ENCODE measurements at regions not wholly inside any gene's neighbourhood (a gene's known extent, or its start where the extent isn't known, plus 50 kb on each side); places are given as distances from the start of the nearest gene placed in this dataset.

GRCh38 chr3:41120460-41120859, 78.8 kb upstream of the CTNNB1 start:
- in situ Hi-C loops (cut with MboI; ENCODE audit: low sequenced_read_pairs), result no loop called here

GRCh38 chr3:41125258-41125657, 74.0 kb upstream of the CTNNB1 start:
- in situ Hi-C loops (cut with MboI; ENCODE audit: low sequenced_read_pairs), result no loop called here

GRCh38 chr3:41126472-41126871, 72.8 kb upstream of the CTNNB1 start:
- in situ Hi-C loops (cut with MboI; ENCODE audit: low sequenced_read_pairs), result no loop called here

- in situ Hi-C loops (cut with MboI; ENCODE audit: low sequenced_read_pairs), result no loop called here
Observed at GRCh38 chr3:41126961-41127360, 72.3 kb upstream of the CTNNB1 start.

- in situ Hi-C loops (cut with MboI; ENCODE audit: low sequenced_read_pairs), result no loop called here
Observed at GRCh38 chr3:41127414-41127813, 71.9 kb upstream of the CTNNB1 start.

- in situ Hi-C loops (cut with MboI; ENCODE audit: low sequenced_read_pairs), result no loop called here
Observed at GRCh38 chr3:41129731-41130130, 69.6 kb upstream of the CTNNB1 start.

GRCh38 chr3:41131224-41131623, 68.1 kb upstream of the CTNNB1 start:
- in situ Hi-C loops (cut with MboI; ENCODE audit: low sequenced_read_pairs), result no loop called here

- in situ Hi-C loops (cut with MboI; ENCODE audit: low sequenced_read_pairs), result no loop called here
Observed at GRCh38 chr3:41137686-41138111, 61.6 kb upstream of the CTNNB1 start.

- in situ Hi-C loops (cut with MboI; ENCODE audit: low sequenced_read_pairs), result no loop called here
Observed at GRCh38 chr3:41138146-41138545, 61.2 kb upstream of the CTNNB1 start.

- in situ Hi-C loops (cut with MboI; ENCODE audit: low sequenced_read_pairs), result no loop called here
Observed at GRCh38 chr3:41138601-41139000, 60.7 kb upstream of the CTNNB1 start.

GRCh38 chr3:41140242-41140641, 59.1 kb upstream of the CTNNB1 start:
- in situ Hi-C loops (cut with MboI; ENCODE audit: low sequenced_read_pairs), result no loop called here

GRCh38 chr3:41141433-41142167, 57.7 kb upstream of the CTNNB1 start:
- in situ Hi-C loops (cut with MboI; ENCODE audit: low sequenced_read_pairs), result no loop called here

- in situ Hi-C loops (cut with MboI; ENCODE audit: low sequenced_read_pairs), result no loop called here
Observed at GRCh38 chr3:41143421-41144031, 55.8 kb upstream of the CTNNB1 start.

GRCh38 chr3:41144631-41145030, 54.7 kb upstream of the CTNNB1 start:
- in situ Hi-C loops (cut with MboI; ENCODE audit: low sequenced_read_pairs), result no loop called here

GRCh38 chr3:41148478-41148877, 50.8 kb upstream of the CTNNB1 start:
- in situ Hi-C loops (cut with MboI; ENCODE audit: low sequenced_read_pairs), result no loop called here

GRCh38 chr3:41148901-41149300, 50.4 kb upstream of the CTNNB1 start:
- in situ Hi-C loops (cut with MboI; ENCODE audit: low sequenced_read_pairs), result no loop called here

All from HL-60/S4 treated with phorbol 12-myristate 13-acetate at 8.2 ng/mL for 4 days and 3 days (cell line).